GM23338 (cell line): ENCODE measurements at regions not wholly inside any gene's neighbourhood (a gene's known extent, or its start where the extent isn't known, plus 50 kb on each side); places are given as distances from the start of the nearest gene placed in this dataset.

Source experiments
- POLR2AphosphoS5 ChIP-seq: IDR thresholded peaks from 2 replicates; pipeline ENCODE4 v1.6.1; 2016; ENCODE audit warnings: antibody characterized with exemption, low read depth
- TF ChIP-seq, protein P1 (sequence below), 2 experiments: fragments of 200-600 bp in 1 of 2; sonication (generic) in 1 of 2; conservative IDR thresholded peaks; 2 replicates each; pipeline versions ENCODE4 v1.5.1 to v1.6.1; 2016 to 2017; ENCODE audit warnings: antibody characterized with exemption in 2 of 2, low read depth in 2 of 2, mild to moderate bottlenecking in 2 of 2, moderate library complexity in 1 of 2

- no peak for TF ChIP-seq POLR2AphosphoS5
- TF ChIP-seq, protein P1, sequence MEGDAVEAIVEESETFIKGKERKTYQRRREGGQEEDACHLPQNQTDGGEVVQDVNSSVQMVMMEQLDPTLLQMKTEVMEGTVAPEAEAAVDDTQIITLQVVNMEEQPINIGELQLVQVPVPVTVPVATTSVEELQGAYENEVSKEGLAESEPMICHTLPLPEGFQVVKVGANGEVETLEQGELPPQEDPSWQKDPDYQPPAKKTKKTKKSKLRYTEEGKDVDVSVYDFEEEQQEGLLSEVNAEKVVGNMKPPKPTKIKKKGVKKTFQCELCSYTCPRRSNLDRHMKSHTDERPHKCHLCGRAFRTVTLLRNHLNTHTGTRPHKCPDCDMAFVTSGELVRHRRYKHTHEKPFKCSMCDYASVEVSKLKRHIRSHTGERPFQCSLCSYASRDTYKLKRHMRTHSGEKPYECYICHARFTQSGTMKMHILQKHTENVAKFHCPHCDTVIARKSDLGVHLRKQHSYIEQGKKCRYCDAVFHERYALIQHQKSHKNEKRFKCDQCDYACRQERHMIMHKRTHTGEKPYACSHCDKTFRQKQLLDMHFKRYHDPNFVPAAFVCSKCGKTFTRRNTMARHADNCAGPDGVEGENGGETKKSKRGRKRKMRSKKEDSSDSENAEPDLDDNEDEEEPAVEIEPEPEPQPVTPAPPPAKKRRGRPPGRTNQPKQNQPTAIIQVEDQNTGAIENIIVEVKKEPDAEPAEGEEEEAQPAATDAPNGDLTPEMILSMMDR (conservative IDR thresholded peaks at IDR 0.05; ENCODE audit: low read depth in 2 of 2) = no peak
Observed at GRCh38 chr1:227454686-227455085, 108.7 kb upstream of the ZNF678 start.
